ENCODE measurements at regions not wholly inside any gene's neighbourhood (a gene's known extent, or its start where the extent isn't known, plus 50 kb on each side); places are given as distances from the start of the nearest gene placed in this dataset.

DNA sequence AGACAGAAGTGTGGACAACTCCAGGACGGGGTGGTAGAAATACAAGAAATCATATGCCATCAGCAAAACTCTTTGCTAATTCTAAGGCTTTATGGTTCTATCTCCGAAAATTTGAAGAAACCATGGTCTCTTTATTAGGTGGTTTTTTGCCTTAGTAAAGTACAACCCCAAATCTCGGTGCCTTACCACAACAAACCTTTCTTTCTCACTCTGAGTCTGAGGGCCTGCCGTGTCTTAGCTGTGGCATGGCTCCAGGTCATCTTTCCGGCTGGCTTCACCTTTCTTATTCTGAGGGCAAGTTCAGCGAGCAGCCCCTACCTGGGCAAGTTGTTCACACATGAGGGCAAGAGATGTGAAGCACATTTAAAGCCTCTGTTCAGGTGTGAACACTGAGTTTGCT, 280.6 kb downstream of the TTLL7 start:
- Histone ChIP-seq H3K27me3 (ENCODE audit: control insufficient read depth in 3 of 3, insufficient read depth in 3 of 3, low read depth in 1 of 3, low read length in 3 of 3) (no peaks in the 10 kb centered on the region), H3K14ac (ENCODE audit: low read length) (no peak overlapping the region), H2BK12ac (ENCODE audit: low read length) (no peak overlapping the region), H3K27ac (replicated peaks; ENCODE audit: low read length) (no peak overlapping the region), H3K18ac (ENCODE audit: low read length) (no peak overlapping the region), H3K23ac (ENCODE audit: low read depth, low read length, poor library complexity) (no peak overlapping the region), H3K4ac (ENCODE audit: low read length) (no peak overlapping the region), H3K4me3 (ENCODE audit: low read length in 2 of 2) (no peak overlapping the region), H3K79me1 (ENCODE audit: low read depth, low read length) (no peaks in the 10 kb centered on the region), H3K4me2 (ENCODE audit: insufficient read depth, low read length, poor library complexity, severe bottlenecking) (no peak overlapping the region), H3K9ac (ENCODE audit: low read depth, low read length, poor library complexity) (no peak overlapping the region), H2BK120ac (ENCODE audit: low read depth, low read length) (no peak overlapping the region), H2AFZ (ENCODE audit: low read length) (peak overlapping the region; percentile 18), H4K91ac (ENCODE audit: low read depth, low read length, poor library complexity) (no peak overlapping the region), H3K36me3 (replicated peaks in 1 of 2; ENCODE audit: control insufficient read depth in 2 of 2, insufficient read depth in 2 of 2, low read length in 2 of 2) (no peaks in the 10 kb centered on the region), H4K8ac (ENCODE audit: low read depth, low read length) (no peak overlapping the region), H2BK15ac (ENCODE audit: low read length) (no peak overlapping the region), H3K4me1 (ENCODE audit: control insufficient read depth in 2 of 2, insufficient read depth in 1 of 2, low read depth in 1 of 2, low read length in 2 of 2) (peaks cover 2% of the 10 kb centered on the region in 2 donors), H2BK5ac (ENCODE audit: low read length) (no peak overlapping the region), H3K9me3 (replicated peaks in 1 of 2; ENCODE audit: control insufficient read depth in 2 of 2, insufficient read depth in 1 of 2, low read depth in 1 of 2, low read length in 2 of 2) (no peaks in the 10 kb centered on the region), H2AK5ac (ENCODE audit: low read depth, low read length) (no peak overlapping the region)
- no CpG with 5 or more reads among the region's 6 CpGs for WGBS, 2 donors (ENCODE audit: extremely low coverage in 2 of 2, insufficient read length in 2 of 2, insufficient replicate concordance in 1 of 2)
- DNase-seq (ENCODE audit: low spot score) = no peak

GRCh38 chr1:83717785-83718184, 281.1 kb downstream of the TTLL7 start:
- Histone ChIP-seq H4K91ac (ENCODE audit: low read depth, low read length, poor library complexity) (no peak overlapping the region), H3K9me3 (replicated peaks in 1 of 2; ENCODE audit: control insufficient read depth in 2 of 2, insufficient read depth in 1 of 2, low read depth in 1 of 2, low read length in 2 of 2) (no peaks in the 10 kb centered on the region), H3K18ac (ENCODE audit: low read length) (no peak overlapping the region), H2BK5ac (ENCODE audit: low read length) (no peak overlapping the region), H3K9ac (ENCODE audit: low read depth, low read length, poor library complexity) (no peak overlapping the region), H3K4me3 (ENCODE audit: low read length in 2 of 2) (no peak overlapping the region), H3K4ac (ENCODE audit: low read length) (no peak overlapping the region), H3K27ac (replicated peaks; ENCODE audit: low read length) (no peak overlapping the region), H4K8ac (ENCODE audit: low read depth, low read length) (no peak overlapping the region), H2AFZ (ENCODE audit: low read length) (no peak overlapping the region), H3K79me1 (ENCODE audit: low read depth, low read length) (no peaks in the 10 kb centered on the region), H3K14ac (ENCODE audit: low read length) (no peak overlapping the region), H2BK12ac (ENCODE audit: low read length) (no peak overlapping the region), H2BK120ac (ENCODE audit: low read depth, low read length) (no peak overlapping the region), H3K4me2 (ENCODE audit: insufficient read depth, low read length, poor library complexity, severe bottlenecking) (no peak overlapping the region), H3K23ac (ENCODE audit: low read depth, low read length, poor library complexity) (no peak overlapping the region), H3K36me3 (replicated peaks in 1 of 2; ENCODE audit: control insufficient read depth in 2 of 2, insufficient read depth in 2 of 2, low read length in 2 of 2) (no peaks in the 10 kb centered on the region), H2AK5ac (ENCODE audit: low read depth, low read length) (no peak overlapping the region), H2BK15ac (ENCODE audit: low read length) (no peak overlapping the region), H3K4me1 (ENCODE audit: control insufficient read depth in 2 of 2, insufficient read depth in 1 of 2, low read depth in 1 of 2, low read length in 2 of 2) (no peaks in the 10 kb centered on the region), H3K27me3 (ENCODE audit: control insufficient read depth in 3 of 3, insufficient read depth in 3 of 3, low read depth in 1 of 3, low read length in 3 of 3) (no peaks in the 10 kb centered on the region)
- no peak for DNase-seq (ENCODE audit: low spot score)
- WGBS, 2 donors (ENCODE audit: extremely low coverage in 2 of 2, insufficient read length in 2 of 2, insufficient replicate concordance in 1 of 2) = no CpG with 5 or more reads among the region's 4 CpGs

DNA sequence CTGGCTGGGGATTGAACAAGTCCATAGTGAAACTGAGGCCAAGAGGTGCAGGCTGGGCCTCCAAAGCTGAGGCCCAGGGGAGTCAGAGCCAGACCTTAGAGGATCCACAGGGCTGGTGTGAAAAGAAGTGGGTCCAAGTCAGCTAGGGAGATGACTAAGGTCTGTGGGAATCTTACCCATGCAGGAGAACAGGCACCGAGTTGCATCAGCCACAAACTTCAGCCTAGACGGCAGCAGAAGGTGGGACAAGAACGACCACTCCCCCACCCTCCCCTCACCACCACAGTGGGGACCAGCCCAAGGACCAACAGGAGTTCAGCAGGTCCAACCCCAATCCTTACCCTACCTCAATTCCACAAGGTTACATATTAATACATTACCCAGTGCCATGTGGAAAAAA, 282.3 kb downstream of the TTLL7 start:
- Histone ChIP-seq H2AFZ (ENCODE audit: low read length) (no peak overlapping the region), H2BK12ac (ENCODE audit: low read length) (no peak overlapping the region), H2BK120ac (ENCODE audit: low read depth, low read length) (no peak overlapping the region), H3K14ac (ENCODE audit: low read length) (no peak overlapping the region), H3K4ac (ENCODE audit: low read length) (no peak overlapping the region), H3K79me1 (ENCODE audit: low read depth, low read length) (no peaks in the 10 kb centered on the region), H3K23ac (ENCODE audit: low read depth, low read length, poor library complexity) (no peak overlapping the region), H3K9ac (ENCODE audit: low read depth, low read length, poor library complexity) (no peak overlapping the region), H3K36me3 (replicated peaks in 1 of 2; ENCODE audit: control insufficient read depth in 2 of 2, insufficient read depth in 2 of 2, low read length in 2 of 2) (no peaks in the 10 kb centered on the region), H4K91ac (ENCODE audit: low read depth, low read length, poor library complexity) (no peak overlapping the region), H2BK15ac (ENCODE audit: low read length) (no peak overlapping the region), H2BK5ac (ENCODE audit: low read length) (no peak overlapping the region), H3K4me2 (ENCODE audit: insufficient read depth, low read length, poor library complexity, severe bottlenecking) (no peak overlapping the region), H4K8ac (ENCODE audit: low read depth, low read length) (no peak overlapping the region), H3K4me1 (ENCODE audit: control insufficient read depth in 2 of 2, insufficient read depth in 1 of 2, low read depth in 1 of 2, low read length in 2 of 2) (no peaks in the 10 kb centered on the region), H3K18ac (ENCODE audit: low read length) (peak overlapping the region; percentile 39), H3K27ac (replicated peaks; ENCODE audit: low read length) (no peak overlapping the region), H3K4me3 (ENCODE audit: low read length in 2 of 2) (no peak overlapping the region), H2AK5ac (ENCODE audit: low read depth, low read length) (no peak overlapping the region), H3K27me3 (ENCODE audit: control insufficient read depth in 3 of 3, insufficient read depth in 3 of 3, low read depth in 1 of 3, low read length in 3 of 3) (no peaks in the 10 kb centered on the region), H3K9me3 (replicated peaks in 1 of 2; ENCODE audit: control insufficient read depth in 2 of 2, insufficient read depth in 1 of 2, low read depth in 1 of 2, low read length in 2 of 2) (peaks cover 0 to 2% of the 10 kb centered on the region in 2 donors)
- WGBS, 2 donors (ENCODE audit: extremely low coverage in 2 of 2, insufficient read length in 2 of 2, insufficient replicate concordance in 1 of 2) = no CpG with 5 or more reads among the region's 3 CpGs
- no peak for DNase-seq (ENCODE audit: low spot score)

DNA sequence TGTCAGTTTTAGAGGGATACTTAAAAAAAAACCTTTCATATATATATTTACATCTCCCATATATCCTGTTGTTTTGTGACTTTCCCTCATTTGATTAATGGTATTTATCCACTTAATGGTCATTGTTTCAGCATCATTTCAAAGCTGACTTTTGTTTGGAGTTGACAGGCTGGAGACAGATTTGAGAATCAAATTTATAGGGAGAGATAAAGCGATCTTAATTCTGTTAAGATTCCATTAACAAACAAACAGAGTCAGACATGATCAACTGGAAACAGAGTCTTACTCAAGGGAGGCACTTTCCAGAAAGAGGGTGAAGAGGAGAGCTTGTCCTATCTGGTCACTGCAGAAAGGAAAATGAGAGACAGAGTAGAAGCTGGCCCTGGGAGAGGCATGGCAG, 283.4 kb downstream of the TTLL7 start:
- Histone ChIP-seq H3K4me1 (ENCODE audit: control insufficient read depth in 2 of 2, insufficient read depth in 1 of 2, low read depth in 1 of 2, low read length in 2 of 2) (no peaks in the 10 kb centered on the region), H3K23ac (ENCODE audit: low read depth, low read length, poor library complexity) (no peak overlapping the region), H3K18ac (ENCODE audit: low read length) (no peak overlapping the region), H2BK120ac (ENCODE audit: low read depth, low read length) (no peak overlapping the region), H3K4me3 (ENCODE audit: low read length in 2 of 2) (no peak overlapping the region), H4K8ac (ENCODE audit: low read depth, low read length) (no peak overlapping the region), H3K79me1 (ENCODE audit: low read depth, low read length) (no peaks in the 10 kb centered on the region), H3K9ac (ENCODE audit: low read depth, low read length, poor library complexity) (no peak overlapping the region), H3K14ac (ENCODE audit: low read length) (no peak overlapping the region), H4K91ac (ENCODE audit: low read depth, low read length, poor library complexity) (no peak overlapping the region), H2AK5ac (ENCODE audit: low read depth, low read length) (no peak overlapping the region), H3K9me3 (replicated peaks in 1 of 2; ENCODE audit: control insufficient read depth in 2 of 2, insufficient read depth in 1 of 2, low read depth in 1 of 2, low read length in 2 of 2) (peaks cover 0 to 2% of the 10 kb centered on the region in 2 donors), H3K27ac (replicated peaks; ENCODE audit: low read length) (no peak overlapping the region), H3K27me3 (ENCODE audit: control insufficient read depth in 3 of 3, insufficient read depth in 3 of 3, low read depth in 1 of 3, low read length in 3 of 3) (no peaks in the 10 kb centered on the region), H3K4me2 (ENCODE audit: insufficient read depth, low read length, poor library complexity, severe bottlenecking) (no peak overlapping the region), H3K4ac (ENCODE audit: low read length) (no peak overlapping the region), H3K36me3 (replicated peaks in 1 of 2; ENCODE audit: control insufficient read depth in 2 of 2, insufficient read depth in 2 of 2, low read length in 2 of 2) (no peaks in the 10 kb centered on the region), H2BK12ac (ENCODE audit: low read length) (no peak overlapping the region), H2AFZ (ENCODE audit: low read length) (no peak overlapping the region), H2BK15ac (ENCODE audit: low read length) (no peak overlapping the region), H2BK5ac (ENCODE audit: low read length) (no peak overlapping the region)
- WGBS, 2 donors (ENCODE audit: extremely low coverage in 2 of 2, insufficient read length in 2 of 2, insufficient replicate concordance in 1 of 2) = no CpG with 5 or more reads among the region's 1 CpG
- DNase-seq (ENCODE audit: low spot score) = no peak
